ENCODE measurements at regions not wholly inside any gene's neighbourhood (a gene's known extent, or its start where the extent isn't known, plus 50 kb on each side); places are given as distances from the start of the nearest gene placed in this dataset.
"Not testable (repeated sequence)": the region's sequence is repeated elsewhere in the genome, so short reads cannot be mapped to it uniquely, and the experiment has no call there.

DNA sequence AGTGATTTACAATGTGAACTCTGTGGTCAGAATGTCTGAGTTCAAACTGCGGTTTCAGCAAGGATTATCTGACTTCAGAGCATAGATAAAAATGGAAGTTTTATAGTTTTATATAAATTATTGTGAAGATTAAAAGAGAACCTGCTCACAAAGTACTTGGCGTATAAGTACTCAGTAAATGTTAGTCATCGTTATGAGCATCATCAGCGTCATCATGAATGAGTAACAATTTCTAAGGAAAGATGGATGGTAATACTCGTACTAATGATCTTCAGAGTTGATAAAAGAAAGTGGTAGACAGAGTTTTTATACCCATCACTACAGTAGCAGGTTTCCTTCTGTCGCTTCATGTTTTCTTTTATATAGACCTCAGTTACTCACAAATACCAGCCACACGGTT is 341.8 kb downstream of the RAP2B start:
- DNase-seq (ENCODE audit: low spot score): no peak
- TF ChIP-seq, protein P1, sequence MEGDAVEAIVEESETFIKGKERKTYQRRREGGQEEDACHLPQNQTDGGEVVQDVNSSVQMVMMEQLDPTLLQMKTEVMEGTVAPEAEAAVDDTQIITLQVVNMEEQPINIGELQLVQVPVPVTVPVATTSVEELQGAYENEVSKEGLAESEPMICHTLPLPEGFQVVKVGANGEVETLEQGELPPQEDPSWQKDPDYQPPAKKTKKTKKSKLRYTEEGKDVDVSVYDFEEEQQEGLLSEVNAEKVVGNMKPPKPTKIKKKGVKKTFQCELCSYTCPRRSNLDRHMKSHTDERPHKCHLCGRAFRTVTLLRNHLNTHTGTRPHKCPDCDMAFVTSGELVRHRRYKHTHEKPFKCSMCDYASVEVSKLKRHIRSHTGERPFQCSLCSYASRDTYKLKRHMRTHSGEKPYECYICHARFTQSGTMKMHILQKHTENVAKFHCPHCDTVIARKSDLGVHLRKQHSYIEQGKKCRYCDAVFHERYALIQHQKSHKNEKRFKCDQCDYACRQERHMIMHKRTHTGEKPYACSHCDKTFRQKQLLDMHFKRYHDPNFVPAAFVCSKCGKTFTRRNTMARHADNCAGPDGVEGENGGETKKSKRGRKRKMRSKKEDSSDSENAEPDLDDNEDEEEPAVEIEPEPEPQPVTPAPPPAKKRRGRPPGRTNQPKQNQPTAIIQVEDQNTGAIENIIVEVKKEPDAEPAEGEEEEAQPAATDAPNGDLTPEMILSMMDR (IDR thresholded peaks at IDR 0.05; ENCODE audit: borderline replicate concordance, control extremely low read depth, extremely low read depth, insufficient read depth, missing control alignments): no peak
- in situ Hi-C loops (cut with MboI; ENCODE audit: low sequenced_read_pairs, unreplicated experiment): no loop called here

DNA sequence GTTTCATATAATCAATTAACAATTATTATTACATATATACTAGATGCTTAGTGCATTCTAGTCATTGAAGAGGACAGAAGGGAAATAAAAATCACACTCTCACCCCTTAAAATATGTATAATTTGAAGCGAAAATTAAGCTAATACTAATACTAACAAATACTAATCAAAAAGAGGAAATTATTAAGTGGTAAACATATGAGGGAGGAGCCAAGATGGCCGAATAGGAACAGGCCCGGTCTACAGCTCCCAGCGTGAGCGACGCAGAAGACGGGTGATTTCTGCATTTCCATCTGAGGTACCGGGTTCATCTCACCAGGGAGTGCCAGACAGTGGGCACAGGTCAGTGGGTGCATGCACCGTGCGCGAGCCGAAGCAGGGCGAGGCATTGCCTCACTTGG is 344.2 kb downstream of the RAP2B start:
- in situ Hi-C loops (cut with MboI; ENCODE audit: low sequenced_read_pairs, unreplicated experiment); DNase-seq (ENCODE audit: low spot score): not testable (repeated sequence)

DNA sequence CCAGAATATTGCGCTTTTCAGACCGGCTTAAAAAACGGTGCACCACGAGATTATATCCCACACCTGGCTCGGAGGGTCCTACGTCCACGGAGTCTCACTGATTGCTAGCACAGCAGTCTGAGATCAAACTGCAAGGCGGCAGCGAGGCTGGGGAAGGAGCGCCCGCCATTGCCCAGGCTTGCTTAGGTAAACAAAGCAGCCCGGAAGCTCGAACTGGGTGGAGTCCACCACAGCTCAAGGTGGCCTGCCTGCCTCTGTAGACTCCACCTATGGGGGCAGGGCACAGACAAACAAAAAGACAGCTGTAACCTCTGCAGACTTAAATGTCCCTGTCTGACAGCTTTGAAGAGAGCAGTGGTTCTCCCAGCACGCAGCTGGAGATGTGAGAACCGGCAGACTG is 344.7 kb downstream of the RAP2B start:
- DNase-seq (ENCODE audit: low spot score); in situ Hi-C loops (cut with MboI; ENCODE audit: low sequenced_read_pairs, unreplicated experiment): not testable (repeated sequence)

DNA sequence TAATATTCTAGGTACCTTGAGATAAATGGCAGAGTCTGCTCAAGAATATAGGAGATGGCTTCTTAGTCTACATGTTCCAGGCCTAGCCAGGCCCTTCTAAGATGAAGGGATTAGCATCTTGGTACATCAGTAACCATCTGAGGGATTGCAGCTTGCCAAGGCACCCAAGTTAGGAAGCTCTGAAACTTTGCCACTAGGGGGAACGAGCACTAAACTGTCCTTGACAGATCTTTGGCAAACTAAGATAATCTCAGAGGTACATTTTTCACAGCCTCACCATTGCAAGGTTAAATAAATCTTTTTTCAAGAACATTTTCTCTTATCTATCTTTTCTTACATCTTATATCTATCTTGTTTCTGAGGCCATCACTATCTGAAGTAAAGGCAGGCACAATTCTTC is 351.2 kb downstream of the RAP2B start:
- no peak for DNase-seq (ENCODE audit: low spot score)

DNA sequence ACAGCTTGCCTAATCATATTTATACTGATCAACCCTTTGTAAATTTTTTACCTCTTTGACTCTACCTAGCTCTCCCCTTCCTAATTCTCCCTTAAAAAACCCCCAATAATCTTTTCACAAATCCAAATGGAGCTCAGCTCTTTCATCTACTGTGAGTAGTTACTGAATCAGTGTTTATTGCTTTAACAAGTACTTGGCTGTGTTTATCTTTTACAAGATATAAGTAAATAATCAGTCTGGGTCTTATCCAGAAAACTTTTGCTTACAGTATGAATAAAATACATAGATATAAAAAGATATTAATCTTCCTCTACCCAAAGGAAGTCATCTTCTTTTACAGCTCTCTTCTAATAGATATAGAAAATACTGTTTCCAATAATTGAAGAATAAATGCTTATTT is 366.4 kb downstream of the RAP2B start:
- TF ChIP-seq, protein P1 (IDR thresholded peaks at IDR 0.05; ENCODE audit: borderline replicate concordance, control extremely low read depth, extremely low read depth, insufficient read depth, missing control alignments): no peak
- DNase-seq (ENCODE audit: low spot score): no peak
- in situ Hi-C loops (cut with MboI; ENCODE audit: low sequenced_read_pairs, unreplicated experiment): no loop called here

More for the DNA sequence above, 351.2 kb downstream of the RAP2B start:
- in situ Hi-C loops (cut with MboI; ENCODE audit: low sequenced_read_pairs, unreplicated experiment): no loop called here
- TF ChIP-seq, protein P1 (IDR thresholded peaks at IDR 0.05; ENCODE audit: borderline replicate concordance, control extremely low read depth, extremely low read depth, insufficient read depth, missing control alignments): no peak

DNA sequence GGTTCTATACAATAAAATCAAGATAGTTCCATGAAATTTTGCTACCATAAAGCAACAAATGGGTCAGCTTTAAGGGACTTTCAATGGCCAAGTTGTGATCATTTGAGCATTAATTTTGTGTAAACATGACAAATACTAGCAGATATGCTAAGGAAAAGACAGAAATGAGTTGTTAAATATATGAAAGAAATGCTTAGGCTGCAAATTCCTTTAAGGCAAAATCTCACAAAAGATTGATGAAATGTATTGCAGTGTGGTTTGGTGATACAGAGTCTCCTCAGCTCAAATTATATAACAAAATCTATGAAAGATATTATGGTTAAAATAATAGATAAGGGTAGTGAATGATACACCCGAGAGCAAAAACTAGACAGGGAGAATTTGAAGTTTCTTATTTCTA is 377.2 kb downstream of the RAP2B start:
- no peak for DNase-seq (ENCODE audit: low spot score)
- TF ChIP-seq, protein P1 (IDR thresholded peaks at IDR 0.05; ENCODE audit: borderline replicate concordance, control extremely low read depth, extremely low read depth, insufficient read depth, missing control alignments): no peak
- in situ Hi-C loops (cut with MboI; ENCODE audit: low sequenced_read_pairs, unreplicated experiment): no loop called here

DNA sequence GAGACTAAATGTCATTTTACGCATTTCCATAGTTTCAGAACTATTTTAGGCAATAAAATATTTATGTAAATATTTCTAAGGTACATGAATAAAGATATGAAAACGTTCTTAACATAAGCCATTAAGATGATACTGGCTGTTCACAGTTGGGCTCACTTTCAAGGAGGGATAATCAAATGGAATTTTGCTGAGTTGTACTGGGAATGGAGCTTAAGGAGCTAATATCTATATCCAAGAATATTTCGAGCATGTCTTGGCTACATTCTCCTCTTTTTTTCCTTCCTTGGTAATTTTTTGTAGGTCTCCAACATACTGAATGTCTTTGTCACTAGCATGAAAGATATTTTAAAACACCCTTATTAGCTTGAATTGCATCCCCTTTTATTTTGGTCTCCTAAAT is 383.4 kb downstream of the RAP2B start:
- in situ Hi-C loops (cut with MboI; ENCODE audit: low sequenced_read_pairs, unreplicated experiment): no loop called here
- TF ChIP-seq, protein P1 (IDR thresholded peaks at IDR 0.05; ENCODE audit: borderline replicate concordance, control extremely low read depth, extremely low read depth, insufficient read depth, missing control alignments): no peak
- DNase-seq (ENCODE audit: low spot score): no peak

DNA sequence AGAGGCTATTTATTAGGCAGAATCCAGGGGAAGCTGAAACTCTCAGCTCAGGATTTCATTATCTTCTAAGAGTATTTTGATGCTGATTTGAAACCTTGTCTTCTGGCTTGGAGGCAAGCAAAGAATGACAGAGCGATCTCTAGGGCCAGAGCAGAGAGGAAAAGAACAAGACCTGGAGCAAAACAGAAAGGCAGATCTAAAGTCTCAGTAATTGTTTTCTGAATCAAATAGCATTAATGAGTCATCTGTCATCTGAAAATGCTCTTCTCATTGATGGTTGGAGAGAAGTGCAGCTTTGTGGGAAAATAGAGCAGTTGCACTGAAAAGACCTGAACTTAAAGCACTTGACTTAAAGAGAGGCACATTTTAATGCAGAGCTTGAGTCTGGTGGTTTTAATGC is 385.9 kb downstream of the RAP2B start:
- in situ Hi-C loops (cut with MboI; ENCODE audit: low sequenced_read_pairs, unreplicated experiment): no loop called here
- DNase-seq (ENCODE audit: low spot score): no peak
- TF ChIP-seq, protein P1 (IDR thresholded peaks at IDR 0.05; ENCODE audit: borderline replicate concordance, control extremely low read depth, extremely low read depth, insufficient read depth, missing control alignments): no peak

DNA sequence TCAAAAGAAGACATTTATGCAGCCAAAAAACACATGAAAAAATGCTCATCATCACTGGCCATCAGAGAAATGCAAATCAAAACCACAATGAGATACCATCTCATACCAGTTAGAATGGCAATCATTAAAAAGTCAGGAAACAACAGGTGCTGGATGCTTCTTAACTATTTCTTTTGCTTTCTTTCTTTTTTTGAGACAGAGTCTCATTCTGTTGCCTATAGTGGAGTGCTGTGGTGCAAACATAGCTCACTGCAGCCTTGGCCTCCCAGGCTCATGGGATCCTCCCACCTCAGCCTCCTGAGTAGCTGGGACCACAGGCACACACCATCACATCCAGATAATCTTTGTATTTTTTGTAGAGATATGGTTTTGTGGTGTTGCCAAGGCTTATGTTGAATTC is 387.7 kb downstream of the RAP2B start:
- DNase-seq (ENCODE audit: low spot score); in situ Hi-C loops (cut with MboI; ENCODE audit: low sequenced_read_pairs, unreplicated experiment): not testable (repeated sequence)
